OCI-LY7 (cell line): ENCODE measurements at regions not wholly inside any gene's neighbourhood (a gene's known extent, or its start where the extent isn't known, plus 50 kb on each side); places are given as distances from the start of the nearest gene placed in this dataset.

Experiments
- BruUV-seq: library from RNA; stranded (reverse); fragments of 400-500 nt; replicated peaks from 2 replicates; lab custom pipeline; 2021; lab: Mats Ljungman, UMichigan
- CTCF ChIA-PET: fragments of 300-600 bp; sonication (Branson Sonifier 250); formaldehyde crosslinking; loops from one replicate; lab custom pipeline; 2022; ENCODE audit warnings: antibody characterized with exemption; ENCODE audit not compliant: unreplicated experiment; lab: Charles Lee
- POLR2A ChIA-PET: fragments of 300-600 bp; sonication (Branson Sonifier 250); formaldehyde crosslinking; loops from one replicate; lab custom pipeline; 2022; ENCODE audit warnings: antibody characterized with exemption; lab: Charles Lee
- DNase-seq: peaks from one replicate; pipeline ENCODE4 v3.0.0-alpha.2; 2015; ENCODE audit warnings: low spot score
- H2AFZ ChIP-seq: fragments of 200-600 bp; sonication (generic), shearing (Covaris generic); 2 replicates; pipeline ENCODE4 v1.6.1; 2014; ENCODE audit warnings: mild to moderate bottlenecking, antibody characterized with exemption, low read length, moderate library complexity
- H3K27ac ChIP-seq: fragments of 200-600 bp; sonication (generic); 2 replicates; pipeline ENCODE4 v1.5.1; 2014; ENCODE audit warnings: mixed run types, low read depth, mild to moderate bottlenecking, moderate library complexity, low read length, inconsistent platforms; ENCODE audit not compliant: poor library complexity, severe bottlenecking
- H3K36me3 ChIP-seq: fragments of 200-600 bp; sonication (generic); 2 replicates; pipeline ENCODE4 v1.6.1; 2014; ENCODE audit warnings: mild to moderate bottlenecking, antibody characterized with exemption, low read length, moderate library complexity, mixed read lengths; ENCODE audit not compliant: insufficient read depth
- H3K4me1 ChIP-seq: fragments of 200-600 bp; sonication (generic); 2 replicates; pipeline ENCODE4 v1.5.1; 2014; ENCODE audit warnings: mild to moderate bottlenecking, low read length; ENCODE audit not compliant: insufficient read depth, poor library complexity, severe bottlenecking
- H3K4me2 ChIP-seq: fragments of 200-600 bp; sonication (generic); 2 replicates; pipeline ENCODE4 v1.6.1; 2014; ENCODE audit warnings: mild to moderate bottlenecking, low read length
- H3K4me3 ChIP-seq: fragments of 200-600 bp; sonication (generic); 2 replicates; pipeline ENCODE4 v1.5.1; 2014; ENCODE audit warnings: mild to moderate bottlenecking, low read depth, low read length; ENCODE audit not compliant: poor library complexity, severe bottlenecking
- H3K79me2 ChIP-seq: fragments of 200-600 bp; sonication (generic); 2 replicates; pipeline ENCODE4 v1.6.1; 2016; ENCODE audit warnings: low read depth, mild to moderate bottlenecking, low read length, moderate library complexity, mixed read lengths; ENCODE audit not compliant: insufficient read depth
- H3K9me2 ChIP-seq: fragments of 200-600 bp; sonication (generic); 2 replicates; pipeline ENCODE4 v1.6.1; 2016; ENCODE audit warnings: mild to moderate bottlenecking, low read length, mixed read lengths; ENCODE audit not compliant: insufficient read depth
- H3K9me3 ChIP-seq: fragments of 200-600 bp; sonication (generic); 2 replicates; pipeline ENCODE4 v1.6.1; 2014; ENCODE audit warnings: mild to moderate bottlenecking, mixed run types, low read length, mixed read lengths
- H4K20me1 ChIP-seq: fragments of 200-600 bp; sonication (generic); 2 replicates; pipeline ENCODE4 v1.6.1; 2014; ENCODE audit warnings: mild to moderate bottlenecking, antibody characterized with exemption, low read length, moderate library complexity, mixed read lengths; ENCODE audit not compliant: insufficient read depth
- EZH2phosphoT487 ChIP-seq: fragments of 200-600 bp; sonication (generic); IDR thresholded peaks from 2 replicates; pipeline ENCODE4 v1.6.1; 2018; ENCODE audit warnings: low read depth, borderline replicate concordance, mild to moderate bottlenecking, mixed run types, antibody characterized with exemption, low read length, moderate library complexity, mixed read lengths
- intact Hi-C: fragments of 100-400 bp; cut with micrococcal nuclease; formaldehyde crosslinking; loops from one replicate; pipeline ENCODE4 v1.10.0; 2022; ENCODE audit not compliant: unreplicated experiment
- TF ChIP-seq, protein P1 (sequence below): fragments of 200-600 bp; sonication (generic); conservative IDR thresholded peaks from 2 replicates; pipeline ENCODE4 v1.5.1; 2014; ENCODE audit warnings: mild to moderate bottlenecking, antibody characterized with exemption, low read length, moderate library complexity, mixed read lengths

DNA sequence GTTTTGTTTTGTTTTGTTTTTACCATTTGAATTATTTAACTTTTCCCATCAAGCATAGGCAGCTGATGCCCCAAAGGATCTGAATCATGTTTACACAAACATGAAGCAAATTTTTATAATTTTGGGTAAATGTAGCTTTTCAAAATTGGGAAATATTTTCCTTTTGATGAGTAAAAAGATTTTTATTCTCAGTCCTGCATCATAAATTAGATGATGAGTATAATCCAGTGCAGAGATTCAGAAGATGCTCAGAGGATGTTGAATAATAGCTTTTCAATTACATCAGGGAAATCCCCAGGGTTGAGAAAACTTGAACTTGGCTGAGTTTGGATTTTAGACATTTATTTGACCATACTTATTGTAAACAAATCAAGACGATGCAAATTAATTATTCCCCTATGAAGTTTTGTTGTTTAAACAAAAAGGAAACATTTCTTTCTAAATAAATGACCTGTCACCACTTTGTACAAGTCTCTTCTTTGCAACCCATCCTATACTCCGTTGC lies 121.7 kb downstream of the FAM204A start:
- TF ChIP-seq EZH2phosphoT487 = no peak
- TF ChIP-seq, protein P1, sequence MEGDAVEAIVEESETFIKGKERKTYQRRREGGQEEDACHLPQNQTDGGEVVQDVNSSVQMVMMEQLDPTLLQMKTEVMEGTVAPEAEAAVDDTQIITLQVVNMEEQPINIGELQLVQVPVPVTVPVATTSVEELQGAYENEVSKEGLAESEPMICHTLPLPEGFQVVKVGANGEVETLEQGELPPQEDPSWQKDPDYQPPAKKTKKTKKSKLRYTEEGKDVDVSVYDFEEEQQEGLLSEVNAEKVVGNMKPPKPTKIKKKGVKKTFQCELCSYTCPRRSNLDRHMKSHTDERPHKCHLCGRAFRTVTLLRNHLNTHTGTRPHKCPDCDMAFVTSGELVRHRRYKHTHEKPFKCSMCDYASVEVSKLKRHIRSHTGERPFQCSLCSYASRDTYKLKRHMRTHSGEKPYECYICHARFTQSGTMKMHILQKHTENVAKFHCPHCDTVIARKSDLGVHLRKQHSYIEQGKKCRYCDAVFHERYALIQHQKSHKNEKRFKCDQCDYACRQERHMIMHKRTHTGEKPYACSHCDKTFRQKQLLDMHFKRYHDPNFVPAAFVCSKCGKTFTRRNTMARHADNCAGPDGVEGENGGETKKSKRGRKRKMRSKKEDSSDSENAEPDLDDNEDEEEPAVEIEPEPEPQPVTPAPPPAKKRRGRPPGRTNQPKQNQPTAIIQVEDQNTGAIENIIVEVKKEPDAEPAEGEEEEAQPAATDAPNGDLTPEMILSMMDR = no peak
- Histone ChIP-seq H3K4me1 (no peaks in the 10 kb centered on the region), H2AFZ (no peak overlapping the region), H3K79me2 (no peaks in the 10 kb centered on the region), H3K36me3 (no peaks in the 10 kb centered on the region), H3K9me3 (no peaks in the 10 kb centered on the region), H3K4me3 (no peak overlapping the region), H3K4me2 (no peak overlapping the region), H3K27ac (no peak overlapping the region), H4K20me1 (no peaks in the 10 kb centered on the region), H3K9me2 (no peaks in the 10 kb centered on the region)
- no TSS peak for BruUV-seq
- intact Hi-C loops = no loop called here
- DNase-seq = no peak
- POLR2A ChIA-PET = interaction anchor here (0.5 to 0.6 kb wide), 2 partner anchors 23 to 83 kb away, joined by 3 read pairs; no protein-coding TSS in a partner anchor
- CTCF ChIA-PET = no interaction called here

DNA sequence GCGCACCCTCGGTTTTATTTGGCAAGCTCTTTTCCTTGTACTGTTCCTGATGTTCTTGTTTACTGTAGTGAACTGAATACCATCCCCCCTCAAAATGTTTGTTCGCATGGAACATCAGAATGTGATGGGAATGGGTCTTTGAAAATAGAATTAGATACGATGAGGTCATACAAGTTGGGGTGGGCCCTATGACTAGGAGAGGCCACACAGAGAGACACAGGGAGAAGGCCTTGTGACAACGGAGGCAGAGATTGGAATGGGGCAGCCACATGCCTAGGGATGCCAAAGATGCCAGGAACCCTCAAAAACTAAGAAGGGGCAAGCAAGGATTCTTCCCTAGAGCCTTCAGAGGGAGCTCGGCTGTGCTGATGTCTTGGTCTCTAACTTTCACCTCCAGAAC lies 123.6 kb downstream of the FAM204A start:
- H3K4me3 ChIP-seq = no peak overlapping the region
- no peaks in the 10 kb centered on the region for H3K79me2 ChIP-seq
- H3K4me2 ChIP-seq = no peak overlapping the region
- no peak for DNase-seq
- intact Hi-C loops = no loop called here
- no peaks in the 10 kb centered on the region for H3K9me2 ChIP-seq
- no peak overlapping the region for H3K27ac ChIP-seq
- no peak for TF ChIP-seq EZH2phosphoT487
- TF ChIP-seq, protein P1 = no peak
- H3K36me3 ChIP-seq = no peaks in the 10 kb centered on the region
- H3K9me3 ChIP-seq = no peaks in the 10 kb centered on the region
- H4K20me1 ChIP-seq = no peaks in the 10 kb centered on the region
- H3K4me1 ChIP-seq = no peaks in the 10 kb centered on the region
- CTCF ChIA-PET = no interaction called here
- POLR2A ChIA-PET = no interaction called here
- no TSS peak for BruUV-seq
- H2AFZ ChIP-seq = no peak overlapping the region

DNA sequence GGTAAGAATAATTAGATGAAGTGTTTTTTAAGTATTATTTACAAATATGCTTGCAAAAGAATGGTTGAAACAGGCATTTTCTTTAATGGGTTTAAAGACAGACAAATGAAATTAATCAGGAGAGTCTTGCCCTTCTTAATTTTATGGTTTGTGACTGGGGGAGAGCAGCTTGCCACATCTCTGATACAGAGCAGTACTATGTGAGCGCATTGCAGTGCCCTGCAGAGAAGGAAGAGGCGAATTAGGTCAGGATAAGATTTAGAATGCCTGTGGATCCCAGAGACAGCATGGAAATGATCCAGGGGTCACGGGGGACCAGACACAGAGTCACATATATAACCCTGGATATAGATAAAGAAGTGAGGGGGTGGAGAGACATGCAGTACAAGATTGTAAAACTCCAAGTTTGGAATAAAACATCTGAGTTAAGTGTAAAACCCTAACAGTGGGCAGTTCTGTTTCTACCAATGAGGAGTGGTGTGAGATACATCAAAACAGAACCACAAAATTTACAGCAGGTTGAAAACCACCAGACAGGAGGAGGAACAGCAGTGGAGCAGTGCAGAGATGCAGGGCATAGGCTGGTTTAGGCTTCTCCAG lies 125.5 kb downstream of the FAM204A start:
- H3K9me3 ChIP-seq = no peaks in the 10 kb centered on the region

More for the DNA sequence above, 125.5 kb downstream of the FAM204A start:
- Histone ChIP-seq H3K4me3 (no peak overlapping the region), H3K27ac (no peak overlapping the region), H3K4me1 (no peaks in the 10 kb centered on the region), H3K36me3 (no peaks in the 10 kb centered on the region), H2AFZ (no peak overlapping the region), H3K79me2 (no peaks in the 10 kb centered on the region), H4K20me1 (no peaks in the 10 kb centered on the region), H3K9me2 (no peaks in the 10 kb centered on the region), H3K4me2 (no peak overlapping the region)
- ChIA-PET POLR2A (no interaction called here), CTCF (no interaction called here)
- TF ChIP-seq, protein P1 = no peak
- no peak for TF ChIP-seq EZH2phosphoT487
- no TSS peak for BruUV-seq
- no peak for DNase-seq
- intact Hi-C loops = no loop called here
